ENCODE measurements at regions not wholly inside any gene's neighbourhood (a gene's known extent, or its start where the extent isn't known, plus 50 kb on each side); places are given as distances from the start of the nearest gene placed in this dataset.
"Not testable (repeated sequence)": the region's sequence is repeated elsewhere in the genome, so short reads cannot be mapped to it uniquely, and the experiment has no call there.

- not testable (repeated sequence) for DNase-seq
Observed at GRCh38 chr6:3672339-3672738, 79.2 kb downstream of the PXDC1 start.

- no peak for DNase-seq
Observed at GRCh38 chr6:3671382-3671781, 80.1 kb downstream of the PXDC1 start.

- no peak for DNase-seq
Observed at GRCh38 chr6:3670356-3670755, 81.2 kb downstream of the PXDC1 start.

- no peak for DNase-seq
Observed at GRCh38 chr6:3669916-3670315, 81.6 kb downstream of the PXDC1 start.

- no peak for DNase-seq
Observed at GRCh38 chr6:3665608-3666007, 85.9 kb downstream of the PXDC1 start.

- no peak for DNase-seq
Observed at GRCh38 chr6:3664625-3665041, 86.9 kb downstream of the PXDC1 start.

- no peak for DNase-seq
Observed at GRCh38 chr6:3663811-3664210, 87.7 kb downstream of the PXDC1 start.

- DNase-seq = no peak
Observed at GRCh38 chr6:3663081-3663480, 88.4 kb downstream of the PXDC1 start.

GRCh38 chr6:3661390-3661789 is 90.1 kb downstream of the PXDC1 start:
- DNase-seq = no peak

GRCh38 chr6:3660473-3660872 is 91.0 kb downstream of the PXDC1 start:
- no peak for DNase-seq

GRCh38 chr6:3659748-3660147 is 91.8 kb downstream of the PXDC1 start:
- DNase-seq = no peak

- no peak for DNase-seq
Observed at GRCh38 chr6:3656076-3656475, 95.4 kb downstream of the PXDC1 start.

GRCh38 chr6:3654898-3655297 is 96.6 kb downstream of the PXDC1 start:
- no peak for DNase-seq

GRCh38 chr6:3654436-3654835 is 97.1 kb downstream of the PXDC1 start:
- DNase-seq = no peak

GRCh38 chr6:3653528-3654070 is 97.9 kb downstream of the PXDC1 start:
- no peak for DNase-seq

- no peak for DNase-seq
Observed at GRCh38 chr6:3651698-3652229, 99.7 kb downstream of the PXDC1 start.

GRCh38 chr6:3650959-3651697 is 100.4 kb downstream of the PXDC1 start:
- DNase-seq = no peak

GRCh38 chr6:3650076-3650958 is 101.2 kb downstream of the PXDC1 start:
- no peak for DNase-seq

GRCh38 chr6:3648724-3649123 is 102.8 kb downstream of the PXDC1 start:
- no peak for DNase-seq

GRCh38 chr6:3646616-3647362 is 104.7 kb downstream of the PXDC1 start:
- peak in 1 of 6 experiments; percentile 1 for DNase-seq

- no peak for DNase-seq
Observed at GRCh38 chr6:3644739-3645012, 106.8 kb downstream of the PXDC1 start.

GRCh38 chr6:3643921-3644738 is 107.4 kb downstream of the PXDC1 start:
- DNase-seq = no peak

All from stimulated activated naive CD4-positive, alpha-beta T cell (primary cell).